Natural killer cell treated with Interleukin-12 subunit alpha and Interleukin-12 subunit beta and Interleukin-15 and Interleukin-18, amount 100 ng/mL, for 72 hours (primary cell): ENCODE measurements at regions not wholly inside any gene's neighbourhood (a gene's known extent, or its start where the extent isn't known, plus 50 kb on each side); places are given as distances from the start of the nearest gene placed in this dataset.
A peak's percentile ranks its signal among the peaks of the same experiment; 100 is the strongest.

Source experiments
- ATAC-seq, 2 donors: fragments of 150-1000 bp; cut with Tn5 transposase in 1 of 2; sonication (Bioruptor Pico), chemical (Tn5 transposase) in 1 of 2; 2 replicates each; pipeline ENCODE4 v1.10.0; 2021
- DNase-seq: peaks from one replicate; pipeline ENCODE4 v3.0.0; 2022; ENCODE audit warnings: low spot score
- H3K27ac Mint-ChIP-seq, 2 donors: 1 replicate in 1 of 2; 2 replicates in 1 of 2; pipeline ENCODE4 v1.8.0; 2022; ENCODE audit warnings: mixed read lengths in 2 of 2, mild to moderate bottlenecking in 1 of 2, moderate library complexity in 1 of 2
- H3K27me3 Mint-ChIP-seq, 2 donors: 1 replicate in 1 of 2; 2 replicates in 1 of 2; pipeline ENCODE4 v1.8.0; 2022; ENCODE audit warnings: mixed read lengths in 2 of 2
- H3K36me3 Mint-ChIP-seq: one replicate; pipeline ENCODE4 v1.8.0; 2022; ENCODE audit warnings: mixed read lengths
- H3K4me1 Mint-ChIP-seq, 2 donors: 1 replicate in 1 of 2; 2 replicates in 1 of 2; pipeline ENCODE4 v1.8.0; 2022; ENCODE audit warnings: low read depth in 2 of 2, mixed read lengths in 2 of 2, mild to moderate bottlenecking in 1 of 2
- H3K4me3 Mint-ChIP-seq: one replicate; pipeline ENCODE4 v1.8.0; 2022; ENCODE audit warnings: mixed read lengths
- H3K9me3 Mint-ChIP-seq: 2 replicates; pipeline ENCODE4 v1.8.0; 2022; ENCODE audit warnings: mixed read lengths

DNA sequence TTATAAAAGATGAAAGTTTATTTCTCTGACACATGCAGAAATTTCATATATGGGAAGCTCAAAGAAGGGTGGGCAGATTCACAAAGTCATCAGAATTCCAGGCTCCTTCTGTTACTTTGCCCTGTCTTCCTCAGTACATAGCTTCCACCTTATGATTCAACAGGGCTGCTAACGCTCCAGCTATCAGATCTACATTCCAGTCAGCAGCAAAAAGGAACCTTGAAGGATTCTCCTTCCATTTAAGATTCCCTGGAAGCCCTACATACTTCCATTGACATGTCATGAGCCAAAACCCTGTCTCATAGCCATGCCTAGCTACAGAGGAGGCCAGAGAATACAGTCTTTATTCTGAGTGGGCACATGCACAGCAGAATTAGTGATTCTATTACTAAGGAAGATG lies 103.3 kb downstream of the NCR2 start:
- ATAC-seq (no peak), DNase-seq (no peak)
- Mint-ChIP-seq H3K36me3 (no peaks in the 10 kb centered on the region), H3K27me3 (peaks cover 25 to 48% of the 10 kb centered on the region in 2 donors), H3K27ac (peak overlapping the region in 1 of 2 donors; percentile 92), H3K4me1 (peaks cover 31 to 38% of the 10 kb centered on the region in 2 donors), H3K9me3 (no peaks in the 10 kb centered on the region), H3K4me3 (peak overlapping the region; percentile 60)

GRCh38 chr6:41439524-41440418 lies 104.4 kb downstream of the NCR2 start:
- H3K27me3 Mint-ChIP-seq, result peaks cover 35 to 57% of the 10 kb centered on the region in 2 donors
- no peaks in the 10 kb centered on the region for H3K36me3 Mint-ChIP-seq
- peak overlapping the region; percentile 70 to 92 for H3K27ac Mint-ChIP-seq
- H3K4me3 Mint-ChIP-seq, result peak overlapping the region; percentile 60
- ATAC-seq, result peak; percentile 83 to 93
- H3K4me1 Mint-ChIP-seq, result peaks cover 31 to 44% of the 10 kb centered on the region in 2 donors
- DNase-seq, result peak; percentile 81
- no peaks in the 10 kb centered on the region for H3K9me3 Mint-ChIP-seq

GRCh38 chr6:41440958-41441357 lies 105.2 kb upstream of the FOXP4 start:
- Mint-ChIP-seq H3K4me3 (peak overlapping the region; percentile 60), H3K27me3 (peaks cover 35 to 56% of the 10 kb centered on the region in 2 donors), H3K4me1 (peaks cover 31 to 44% of the 10 kb centered on the region in 2 donors), H3K27ac (peak overlapping the region; percentile 70 to 92), H3K36me3 (no peaks in the 10 kb centered on the region), H3K9me3 (no peaks in the 10 kb centered on the region)
- ATAC-seq (no peak), DNase-seq (no peak)

DNA sequence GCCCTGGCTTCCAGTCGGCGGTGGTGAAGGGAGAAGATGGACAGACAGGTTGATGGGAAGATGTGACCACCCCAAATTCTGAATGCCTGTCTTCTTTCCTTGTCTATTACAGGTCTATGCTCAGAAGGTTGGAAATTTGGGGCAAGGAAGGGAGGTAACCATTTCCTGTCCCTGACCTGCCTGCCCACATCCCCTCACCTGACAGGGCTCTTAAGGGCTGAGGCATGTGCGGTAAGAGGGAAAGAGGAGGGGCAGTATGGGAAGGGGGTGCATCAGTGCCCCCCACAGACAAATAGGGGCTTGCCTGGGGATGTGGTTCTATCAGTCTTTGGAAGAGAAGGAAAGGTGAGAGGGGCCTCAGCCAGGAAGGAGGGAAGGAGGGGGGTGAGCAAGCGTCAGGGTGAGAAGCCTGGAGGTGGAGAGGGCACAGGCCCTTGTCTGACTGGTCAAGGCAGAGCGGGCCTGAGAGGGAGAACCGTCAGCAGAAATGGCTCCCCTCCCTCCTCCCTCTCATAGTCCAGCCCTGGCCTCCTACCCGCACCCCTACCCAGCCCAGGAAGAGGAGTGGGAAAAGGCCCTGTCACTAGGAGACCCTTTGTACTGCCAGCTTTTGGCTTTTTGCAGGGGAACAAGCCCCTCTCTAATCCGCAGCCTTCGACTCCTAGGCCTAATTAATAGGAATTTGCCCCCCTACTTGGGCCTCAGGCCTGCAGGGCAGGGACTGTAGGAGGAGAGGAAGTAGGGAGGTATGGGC lies 104.4 kb upstream of the FOXP4 start:
- H3K27me3 Mint-ChIP-seq, result peaks cover 32 to 59% of the 10 kb centered on the region in 2 donors

DNA sequence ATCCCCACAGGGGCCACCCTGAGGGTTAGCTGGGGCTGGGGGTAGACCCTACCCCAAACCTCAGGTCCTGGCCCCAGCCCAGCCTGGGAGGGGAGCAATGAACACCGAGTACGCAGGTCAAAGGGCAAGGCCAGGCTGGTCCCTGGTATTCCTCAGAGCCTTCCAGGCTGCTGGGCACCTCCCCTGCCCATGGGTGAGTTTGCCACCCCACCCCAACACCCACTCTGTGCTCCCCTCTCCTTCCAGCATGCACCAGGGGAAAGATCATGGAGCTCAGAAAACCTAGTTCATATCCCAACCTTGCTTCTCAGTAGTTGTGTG lies 103.9 kb upstream of the FOXP4 start:
- Mint-ChIP-seq H3K36me3 (no peaks in the 10 kb centered on the region), H3K27ac (peak overlapping the region in 1 of 2 donors; percentile 52), H3K27me3 (peaks cover 32 to 56% of the 10 kb centered on the region in 2 donors), H3K4me1 (peaks cover 31 to 44% of the 10 kb centered on the region in 2 donors), H3K4me3 (no peak overlapping the region), H3K9me3 (no peaks in the 10 kb centered on the region)
- ATAC-seq (no peak), DNase-seq (no peak)

More for the DNA sequence above, 104.4 kb upstream of the FOXP4 start:
- Mint-ChIP-seq H3K9me3 (no peaks in the 10 kb centered on the region), H3K4me3 (peak overlapping the region; percentile 60), H3K36me3 (no peaks in the 10 kb centered on the region), H3K4me1 (peaks cover 31 to 44% of the 10 kb centered on the region in 2 donors), H3K27ac (peak overlapping the region in 1 of 2 donors; percentile 92)
- no peak for ATAC-seq
- DNase-seq, result no peak

DNA sequence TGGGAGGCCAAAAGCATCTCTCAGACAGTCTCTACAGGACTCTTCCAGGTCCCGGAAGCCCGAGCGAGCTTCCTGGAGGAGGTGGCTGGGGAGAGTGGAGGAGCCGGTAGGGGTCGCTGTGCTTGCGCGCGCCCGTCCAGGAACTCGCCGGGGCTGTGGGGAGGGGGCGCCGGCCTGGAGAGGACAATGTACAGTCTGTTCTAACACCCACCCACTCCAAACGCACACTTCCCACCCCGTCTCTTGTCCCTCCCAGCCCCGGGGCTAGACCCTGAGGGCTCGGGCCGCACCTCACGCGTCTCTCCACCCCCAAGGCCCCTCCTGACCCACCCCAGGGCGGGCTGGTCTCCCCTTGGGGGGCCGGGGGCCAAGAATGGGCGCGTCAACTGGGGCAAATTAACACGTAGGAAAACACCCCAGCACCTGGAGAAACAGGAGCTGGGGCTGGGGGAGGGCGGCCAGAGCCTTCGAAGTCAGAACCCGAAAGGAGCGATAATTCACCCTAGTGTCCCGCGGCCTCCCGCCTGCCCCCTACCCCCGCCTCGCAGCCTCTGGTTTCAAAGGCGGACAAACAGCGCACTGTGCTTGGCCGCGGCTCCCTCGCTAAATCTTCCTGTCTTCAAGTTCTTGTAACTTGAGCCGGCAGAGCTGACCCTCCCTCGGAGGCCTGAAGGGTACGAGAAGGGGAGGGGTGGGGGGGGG lies 103.2 kb upstream of the FOXP4 start:
- Mint-ChIP-seq H3K4me1 (peaks cover 31 to 42% of the 10 kb centered on the region in 2 donors), H3K27ac (peak overlapping the region in 1 of 2 donors; percentile 52), H3K9me3 (no peaks in the 10 kb centered on the region), H3K27me3 (peaks cover 30 to 51% of the 10 kb centered on the region in 2 donors), H3K4me3 (no peak overlapping the region), H3K36me3 (no peaks in the 10 kb centered on the region)
- no peak for ATAC-seq
- no peak for DNase-seq

DNA sequence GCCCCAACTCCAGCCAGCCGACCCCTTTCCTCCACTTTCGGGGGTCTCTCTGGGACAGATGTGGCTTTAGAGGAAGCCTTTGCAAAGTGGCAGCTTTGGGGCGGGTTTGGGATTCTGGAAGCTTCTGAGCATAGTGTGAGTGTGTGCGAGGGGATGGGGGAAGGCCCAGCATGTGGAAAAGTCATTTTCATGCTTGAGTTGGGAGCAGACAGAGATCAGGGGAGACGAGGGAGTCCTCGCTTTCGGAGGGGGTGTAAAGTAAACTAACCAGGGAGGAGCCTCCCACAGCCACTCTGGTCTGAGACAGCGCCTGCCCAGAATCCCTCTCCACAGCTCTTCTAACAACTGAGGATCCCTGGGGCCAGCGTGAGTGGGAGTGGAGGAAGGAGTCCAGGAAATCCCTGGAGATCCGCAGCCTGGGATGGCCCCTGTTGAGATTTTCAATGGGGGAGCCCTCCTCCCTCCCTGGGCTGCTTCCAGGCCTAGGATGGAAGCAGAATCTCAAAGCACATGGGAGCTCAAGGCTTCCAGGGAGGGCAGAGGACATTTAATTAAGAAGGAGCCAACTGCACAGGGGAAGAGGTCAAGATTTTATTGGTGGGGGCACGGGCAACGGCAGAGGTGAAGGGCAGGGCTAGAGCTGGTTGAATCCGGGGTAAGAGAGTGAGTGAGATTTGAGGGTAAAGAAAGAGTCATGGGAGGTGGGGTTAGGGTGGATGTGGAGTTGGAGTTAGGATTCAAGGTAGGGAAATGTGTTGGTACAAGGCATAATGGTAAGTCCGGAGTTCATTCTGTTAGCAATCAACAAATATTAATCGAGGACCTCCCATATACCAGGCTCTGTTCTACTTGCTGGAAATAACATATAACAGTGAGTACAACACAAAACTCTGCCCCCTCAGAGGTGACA lies 102.3 kb upstream of the FOXP4 start:
- Mint-ChIP-seq H3K4me3 (no peak overlapping the region), H3K9me3 (no peaks in the 10 kb centered on the region), H3K4me1 (peaks cover 28 to 39% of the 10 kb centered on the region in 2 donors), H3K36me3 (no peaks in the 10 kb centered on the region), H3K27me3 (peaks cover 32 to 57% of the 10 kb centered on the region in 2 donors), H3K27ac (peak overlapping the region in 1 of 2 donors; percentile 36)
- ATAC-seq, result no peak
- DNase-seq, result no peak

GRCh38 chr6:41445261-41445660 lies 100.9 kb upstream of the FOXP4 start:
- peaks cover 29 to 56% of the 10 kb centered on the region in 2 donors for H3K27me3 Mint-ChIP-seq
- no peak overlapping the region for H3K27ac Mint-ChIP-seq
- no peak overlapping the region for H3K4me3 Mint-ChIP-seq
- no peaks in the 10 kb centered on the region for H3K36me3 Mint-ChIP-seq
- peaks cover 15 to 25% of the 10 kb centered on the region in 2 donors for H3K4me1 Mint-ChIP-seq
- no peaks in the 10 kb centered on the region for H3K9me3 Mint-ChIP-seq
- DNase-seq, result no peak
- ATAC-seq, result no peak

- no peak overlapping the region for H3K27ac Mint-ChIP-seq
- ATAC-seq (no peak), DNase-seq (no peak)
- peaks cover 6 to 16% of the 10 kb centered on the region in 2 donors for H3K4me1 Mint-ChIP-seq
- no peaks in the 10 kb centered on the region for H3K9me3 Mint-ChIP-seq
- no peak overlapping the region for H3K4me3 Mint-ChIP-seq
- H3K27me3 Mint-ChIP-seq, result peaks cover 26 to 47% of the 10 kb centered on the region in 2 donors
- H3K36me3 Mint-ChIP-seq, result no peaks in the 10 kb centered on the region
Observed at GRCh38 chr6:41446132-41446531, 100.0 kb upstream of the FOXP4 start.

GRCh38 chr6:41446907-41447545 lies 99.2 kb upstream of the FOXP4 start:
- DNase-seq, result no peak
- H3K27me3 Mint-ChIP-seq, result peaks cover 23 to 41% of the 10 kb centered on the region in 2 donors
- no peak overlapping the region for H3K27ac Mint-ChIP-seq
- ATAC-seq, result no peak
- no peaks in the 10 kb centered on the region for H3K9me3 Mint-ChIP-seq
- no peaks in the 10 kb centered on the region for H3K36me3 Mint-ChIP-seq
- peaks cover 0 to 9% of the 10 kb centered on the region in 2 donors for H3K4me1 Mint-ChIP-seq
- no peak overlapping the region for H3K4me3 Mint-ChIP-seq

GRCh38 chr6:41448256-41448655 lies 97.9 kb upstream of the FOXP4 start:
- no peak for DNase-seq
- ATAC-seq, result no peak
- H3K4me3 Mint-ChIP-seq, result no peak overlapping the region
- no peaks in the 10 kb centered on the region for H3K9me3 Mint-ChIP-seq
- H3K36me3 Mint-ChIP-seq, result no peaks in the 10 kb centered on the region
- no peak overlapping the region for H3K27ac Mint-ChIP-seq
- peaks cover 23 to 40% of the 10 kb centered on the region in 2 donors for H3K27me3 Mint-ChIP-seq
- H3K4me1 Mint-ChIP-seq, result peaks cover 0 to 6% of the 10 kb centered on the region in 2 donors

GRCh38 chr6:41449399-41450245 lies 96.6 kb upstream of the FOXP4 start:
- H3K27ac Mint-ChIP-seq, result peak overlapping the region in 1 of 2 donors; percentile 65
- no peak for DNase-seq
- no peak for ATAC-seq
- peaks cover 11 to 27% of the 10 kb centered on the region in 2 donors for H3K27me3 Mint-ChIP-seq
- H3K4me3 Mint-ChIP-seq, result no peak overlapping the region
- H3K36me3 Mint-ChIP-seq, result no peaks in the 10 kb centered on the region
- H3K4me1 Mint-ChIP-seq, result no peaks in the 10 kb centered on the region
- H3K9me3 Mint-ChIP-seq, result no peaks in the 10 kb centered on the region
